CD4-positive, alpha-beta T cell treated with Interleukin-4 for 4 hours (primary cell): ENCODE measurements at regions not wholly inside any gene's neighbourhood (a gene's known extent, or its start where the extent isn't known, plus 50 kb on each side); places are given as distances from the start of the nearest gene placed in this dataset.

ENCODE experiments used
- DNase-seq: peaks from one replicate; pipeline ENCODE4 v3.0.0-alpha.2; 2020

DNA sequence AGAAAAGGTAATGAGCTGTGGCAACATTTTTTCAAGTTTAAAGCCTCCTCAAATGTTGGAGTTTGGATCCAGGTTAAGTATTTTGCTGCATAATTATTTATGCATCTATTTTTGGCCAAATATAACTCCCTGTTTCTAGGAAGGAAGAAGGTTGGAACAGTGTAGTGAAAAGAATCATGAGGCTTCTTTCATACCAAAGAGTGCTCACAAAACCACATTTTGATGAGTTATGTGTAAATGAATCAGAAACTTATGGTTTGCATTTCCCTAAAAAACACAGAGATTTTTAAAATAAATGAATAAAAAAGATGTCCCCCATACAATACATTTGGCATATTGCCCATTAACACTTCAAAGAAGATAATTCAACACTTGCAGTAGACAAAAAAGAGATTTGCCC, 246.9 kb upstream of the PRDM1 start:
- DNase-seq: no peak

DNA sequence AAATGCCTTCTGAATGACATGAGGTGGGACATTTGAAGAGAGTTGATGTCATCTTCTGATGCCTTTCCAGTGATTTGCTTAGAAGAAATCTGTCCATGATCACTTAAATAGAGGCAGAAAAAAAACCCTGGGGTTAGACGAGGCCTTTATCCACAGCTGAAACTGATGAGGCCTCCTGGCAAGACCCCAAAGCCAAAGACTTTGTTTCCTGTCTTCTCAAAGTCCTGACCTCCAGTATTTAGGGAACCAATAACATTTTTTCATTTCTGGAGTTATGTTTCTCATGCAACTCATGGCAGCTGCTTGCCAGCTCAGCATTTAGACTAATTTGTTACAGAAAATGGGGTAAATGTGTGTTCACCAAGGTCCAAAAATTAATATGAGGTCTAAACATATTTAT, 248.0 kb upstream of the PRDM1 start:
- DNase-seq: no peak

DNA sequence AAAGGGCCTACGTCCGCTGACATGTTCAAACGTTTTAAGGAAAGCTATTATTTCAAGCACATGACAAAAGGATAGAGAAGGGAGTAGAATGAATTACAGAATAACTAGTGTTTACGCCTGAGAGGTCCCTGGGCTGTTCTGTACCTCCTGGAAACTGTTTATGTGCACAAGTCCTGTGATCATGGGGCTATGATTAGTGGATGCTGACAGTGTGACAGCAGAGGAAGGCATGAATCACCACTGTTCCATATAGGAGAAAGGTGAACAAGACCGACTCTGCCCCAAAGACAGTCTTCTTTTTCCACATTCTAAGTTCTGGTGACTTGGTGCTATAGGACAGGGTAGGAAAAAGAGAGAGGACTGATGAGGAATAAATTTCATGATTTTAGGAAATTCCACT, 249.2 kb upstream of the PRDM1 start:
- DNase-seq: no peak

DNA sequence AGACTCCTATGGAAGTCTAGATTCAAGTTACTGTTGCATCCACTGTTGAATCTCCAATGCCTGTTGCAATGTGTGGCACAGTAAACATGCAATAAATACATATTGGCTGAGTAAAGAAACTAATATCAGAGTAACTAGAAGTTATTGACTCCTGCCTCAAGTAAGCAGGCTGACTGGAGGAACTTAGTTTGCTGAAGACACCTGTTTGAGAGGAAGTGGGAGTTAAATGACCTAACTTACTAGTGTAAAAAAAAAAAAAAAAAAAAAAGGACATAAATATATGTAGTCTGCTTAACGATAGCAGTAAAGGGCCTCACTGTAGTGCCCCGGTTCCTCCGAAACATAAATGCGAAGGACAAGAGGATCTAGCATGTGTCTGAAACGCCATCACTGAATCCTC, 249.8 kb upstream of the PRDM1 start:
- no peak for DNase-seq

DNA sequence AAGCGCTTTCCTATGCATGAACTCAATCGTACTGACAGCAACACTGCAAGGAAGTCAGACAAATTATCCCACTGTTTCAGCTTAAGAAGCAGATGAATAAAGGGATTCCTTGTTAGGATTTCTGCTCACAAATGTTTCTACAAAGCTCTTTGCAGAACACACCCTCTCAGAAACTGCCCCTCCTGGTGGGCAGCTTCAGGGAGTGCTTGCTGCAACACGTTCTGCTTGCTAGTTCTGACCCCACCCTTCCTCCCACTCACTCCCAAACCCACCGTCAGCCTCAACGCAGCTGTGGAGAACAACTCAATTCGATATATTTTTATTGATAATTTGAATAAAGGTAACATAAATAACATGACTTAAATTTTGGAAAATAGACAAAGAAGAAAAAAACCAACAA, 250.8 kb upstream of the PRDM1 start:
- DNase-seq: no peak

DNA sequence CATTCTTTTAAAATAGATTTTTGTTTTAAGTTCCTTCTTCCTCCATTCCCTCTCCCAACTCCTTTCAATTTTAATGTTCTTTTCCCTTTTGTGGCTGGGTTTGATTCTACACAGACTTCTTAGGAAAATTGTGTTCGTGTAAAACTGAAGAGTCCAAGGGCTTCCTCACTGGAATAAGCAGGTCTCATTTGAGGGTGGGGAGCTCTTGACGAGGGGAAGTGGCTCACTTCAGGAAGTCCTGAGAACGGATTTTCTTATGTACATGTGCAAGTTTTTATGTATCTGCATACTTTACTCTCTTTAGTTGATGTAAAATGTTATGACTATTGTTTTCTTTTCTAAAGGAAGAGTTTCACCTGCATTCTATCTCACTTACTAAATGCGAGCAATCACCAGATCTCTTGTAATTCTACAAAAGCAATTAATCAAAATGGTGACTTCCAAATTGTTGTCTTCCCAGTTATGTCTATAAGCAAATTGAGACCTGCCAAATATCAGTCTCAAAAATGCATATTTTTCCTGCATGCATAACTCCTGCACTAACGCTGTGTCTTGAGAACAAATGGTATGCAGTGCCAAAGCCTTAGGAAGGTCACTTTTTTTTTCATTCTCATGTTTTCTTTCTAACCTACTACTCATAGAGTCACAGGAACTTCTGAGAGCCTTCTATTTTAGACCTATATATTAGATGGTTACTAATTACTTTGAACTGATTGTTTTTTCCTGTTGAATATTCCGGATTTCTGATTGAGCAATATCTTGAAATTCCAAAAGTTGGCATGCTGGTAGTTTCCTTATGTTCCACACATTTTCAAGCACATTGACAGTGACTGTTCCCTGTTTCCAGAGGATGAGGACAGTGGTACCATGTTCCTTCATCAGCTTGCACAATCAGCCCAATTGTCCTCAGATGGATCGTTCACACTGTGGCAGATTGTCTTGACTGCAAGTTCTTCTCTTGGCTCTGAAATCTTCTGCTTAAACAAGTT, 251.9 kb upstream of the PRDM1 start:
- no peak for DNase-seq

DNA sequence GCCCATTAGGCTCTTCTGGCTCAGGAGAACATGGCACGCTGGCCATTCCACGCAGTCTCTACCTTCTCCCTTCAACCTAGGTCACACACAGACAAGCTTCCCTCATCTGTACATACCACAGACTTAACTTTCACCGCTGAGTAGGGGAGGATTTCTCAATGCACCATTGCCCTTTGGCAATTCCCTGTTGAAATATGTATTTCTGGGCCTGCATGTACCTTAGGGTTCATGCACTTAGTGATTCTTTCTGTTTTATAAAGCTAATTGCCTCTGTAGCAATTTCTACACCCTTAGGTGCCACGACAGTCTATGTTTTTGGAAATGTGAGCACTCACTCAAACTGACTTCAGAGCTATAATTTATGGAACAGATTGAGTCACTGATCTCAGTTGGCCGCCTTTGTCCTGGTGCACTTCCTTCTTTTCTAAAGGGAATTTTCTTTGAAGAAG, 253.8 kb upstream of the PRDM1 start:
- no peak for DNase-seq

DNA sequence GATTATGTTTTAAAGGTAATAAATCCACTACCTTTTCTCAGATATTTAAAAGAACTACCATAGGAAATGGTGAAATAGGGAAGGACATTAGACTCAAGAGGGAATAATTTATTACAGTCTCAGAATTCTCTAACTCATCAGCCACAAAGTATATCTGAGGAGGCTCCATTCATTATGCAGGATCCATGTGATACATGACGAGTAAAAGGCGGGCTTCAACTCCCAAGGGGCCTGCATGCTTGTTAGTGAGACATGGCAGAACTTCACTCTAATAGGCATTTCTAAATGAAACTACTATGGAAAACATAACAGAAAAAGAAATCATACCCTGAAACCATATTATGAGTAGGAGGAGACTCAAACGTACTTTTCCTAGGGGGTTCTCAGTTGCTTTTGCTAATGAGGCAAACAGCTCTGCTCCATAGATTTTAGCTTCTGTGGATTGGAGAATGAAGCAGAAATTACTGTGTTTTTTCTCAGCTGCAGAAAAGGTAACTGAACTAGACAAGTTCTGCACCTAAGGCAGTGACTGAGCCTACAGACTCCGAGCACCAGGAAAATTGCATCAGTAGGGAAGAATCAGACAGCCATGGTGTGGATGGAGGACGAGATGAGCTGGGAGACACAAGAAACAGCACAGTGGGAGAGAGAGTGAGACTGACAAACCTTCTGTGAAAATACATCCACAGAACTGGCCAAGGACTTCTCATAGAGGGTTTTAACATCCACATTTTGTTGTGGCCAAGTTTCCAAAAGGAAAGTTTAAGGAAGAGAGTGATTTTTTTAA, 254.6 kb upstream of the PRDM1 start:
- DNase-seq: no peak

DNA sequence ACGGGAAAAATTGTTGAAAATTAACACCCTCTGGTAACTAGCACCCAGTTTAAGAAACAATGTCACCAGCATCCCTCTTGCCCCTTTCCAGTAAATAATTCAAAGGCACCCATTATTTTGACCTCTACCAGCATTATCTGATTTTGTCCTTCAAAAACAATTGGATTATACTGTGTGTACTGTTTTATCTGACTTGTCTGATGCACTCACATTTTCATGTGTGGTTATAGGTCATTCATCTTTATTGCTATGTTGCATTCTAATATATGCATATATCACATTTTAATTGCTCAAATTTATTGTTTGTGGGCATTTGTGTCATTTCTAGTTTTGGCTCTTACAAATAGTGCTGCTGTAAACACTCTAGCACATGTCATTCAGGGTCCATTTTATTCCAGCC, 260.9 kb upstream of the PRDM1 start:
- no peak for DNase-seq

DNA sequence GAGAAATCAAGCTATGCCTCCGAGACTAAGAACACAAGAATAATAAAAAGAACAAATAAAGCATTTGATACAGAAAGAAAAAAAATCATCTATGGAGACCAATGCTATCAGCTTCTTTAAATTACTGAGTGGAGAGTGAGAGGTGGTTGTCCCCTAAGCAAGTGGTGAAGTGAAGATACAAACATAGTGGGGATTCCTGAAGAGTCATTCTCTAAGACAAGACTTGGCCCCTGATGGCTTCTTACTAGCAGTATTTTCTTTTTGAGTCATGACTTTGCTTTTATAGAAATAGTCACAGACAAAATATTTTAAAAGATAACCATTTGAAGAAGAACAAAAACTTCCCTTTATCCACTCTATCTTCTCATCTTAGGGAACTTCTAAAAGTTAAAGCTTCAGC, 261.4 kb upstream of the PRDM1 start:
- no peak for DNase-seq

DNA sequence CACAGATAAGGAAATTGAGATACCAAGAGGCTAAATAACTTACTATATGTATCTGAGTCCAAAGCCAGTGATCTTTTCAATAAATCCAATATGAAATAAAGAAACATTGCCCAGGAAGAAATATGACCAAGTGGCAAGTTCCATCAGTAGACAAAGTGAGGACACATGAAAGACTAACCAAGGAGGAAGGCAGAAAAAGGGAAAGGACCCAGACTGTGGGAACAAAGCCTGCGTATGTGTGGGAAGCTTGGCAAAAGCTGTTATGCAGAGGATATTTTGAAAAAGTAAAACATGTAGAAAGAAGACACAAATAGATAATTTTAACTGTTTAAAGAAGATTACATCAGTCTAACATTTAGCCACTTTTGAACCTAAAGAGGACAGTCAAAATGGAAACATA, 264.4 kb upstream of the PRDM1 start:
- no peak for DNase-seq

DNA sequence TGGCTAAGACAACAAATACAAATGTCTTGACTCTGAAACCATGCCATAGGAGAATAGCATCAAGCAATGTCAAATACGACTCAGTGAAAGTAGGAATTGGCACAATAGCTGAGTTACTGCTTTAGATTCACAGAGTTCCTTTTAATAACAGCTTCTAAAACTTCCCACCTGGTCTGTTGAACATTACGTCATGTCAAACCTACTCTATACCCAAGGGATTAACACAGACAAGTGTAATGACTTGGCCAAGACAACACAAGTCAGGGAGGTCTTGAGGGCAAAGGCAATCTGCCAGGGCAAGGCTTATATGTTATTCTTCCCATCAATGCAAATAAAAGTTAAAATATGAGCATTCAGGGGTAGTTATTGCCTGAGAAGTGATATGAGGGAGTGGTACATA, 265.1 kb upstream of the PRDM1 start:
- DNase-seq: no peak

DNA sequence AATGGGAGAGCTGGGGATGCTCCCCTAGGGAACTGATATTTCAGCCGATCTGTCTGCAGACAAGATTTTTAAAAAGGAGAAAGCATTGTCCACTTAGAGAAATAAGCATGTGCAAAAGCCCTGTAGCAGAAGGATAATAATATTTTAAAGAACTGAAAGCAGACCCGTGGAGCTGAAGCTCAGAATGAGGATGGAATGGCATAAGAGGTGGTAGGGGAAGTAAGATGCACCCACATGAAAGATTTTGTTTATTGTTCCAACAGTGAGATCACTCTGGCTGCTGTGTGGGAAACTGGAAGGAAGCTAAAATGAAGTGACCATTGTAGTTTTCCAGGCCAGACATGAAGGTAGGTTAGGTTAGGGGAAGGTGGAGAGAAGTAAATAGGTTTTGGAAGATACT, 266.4 kb upstream of the PRDM1 start:
- DNase-seq: no peak

DNA sequence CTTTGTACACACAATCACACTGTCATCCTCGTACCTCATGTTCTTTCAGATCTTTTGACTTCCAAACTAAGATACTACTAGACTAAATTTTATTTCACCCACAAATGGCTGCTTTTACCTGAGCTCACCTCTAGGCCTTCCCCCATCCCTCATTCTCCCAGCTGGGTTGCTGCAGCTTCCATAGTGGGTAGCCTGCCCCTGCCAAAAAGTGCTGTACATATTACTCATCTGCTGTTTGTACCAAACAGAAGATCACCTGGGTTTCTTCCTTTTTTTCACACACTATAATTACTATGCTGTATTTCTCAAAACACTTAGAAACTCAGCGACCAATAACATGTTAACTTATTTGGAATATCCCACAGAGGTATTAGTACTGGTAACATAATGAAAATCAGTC, 267.6 kb upstream of the PRDM1 start:
- DNase-seq: no peak

DNA sequence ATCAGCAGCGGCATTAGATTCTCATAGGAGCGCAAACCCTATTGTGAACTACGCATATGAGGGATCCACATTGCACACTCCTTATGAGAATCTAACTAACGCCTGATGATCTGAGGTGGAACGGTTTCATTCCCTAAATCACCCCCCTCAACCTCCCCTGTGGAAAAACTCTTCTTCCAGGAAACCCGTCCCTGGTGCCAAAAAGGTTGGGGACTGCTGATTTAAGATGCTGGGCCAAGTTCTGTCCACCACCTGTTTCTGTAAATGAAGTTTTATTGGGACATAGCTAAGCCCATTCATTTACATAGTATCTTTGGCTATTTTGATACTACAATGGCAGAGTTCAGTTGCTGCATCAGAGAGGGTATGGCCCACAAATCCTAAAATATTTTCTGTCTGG, 268.2 kb upstream of the PRDM1 start:
- no peak for DNase-seq

DNA sequence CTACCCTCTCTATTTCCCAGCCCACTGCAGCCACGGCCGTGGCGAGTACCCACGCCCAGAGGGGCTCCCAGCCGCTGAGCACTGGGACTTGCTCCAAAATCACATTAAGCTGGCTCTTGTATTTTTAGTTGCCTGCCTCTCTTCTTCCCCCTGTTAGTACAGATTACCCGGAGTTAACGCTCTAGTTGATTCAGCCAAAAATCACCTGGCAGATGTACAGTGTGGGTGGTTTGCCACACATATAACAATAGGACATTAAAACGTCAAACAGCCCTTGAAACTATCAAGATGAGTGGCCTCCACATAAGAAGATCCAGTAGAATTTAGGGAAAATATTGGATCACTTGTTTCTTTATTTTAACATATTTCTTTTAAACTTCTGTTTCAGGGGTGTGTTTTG, 268.8 kb upstream of the PRDM1 start:
- no peak for DNase-seq

DNA sequence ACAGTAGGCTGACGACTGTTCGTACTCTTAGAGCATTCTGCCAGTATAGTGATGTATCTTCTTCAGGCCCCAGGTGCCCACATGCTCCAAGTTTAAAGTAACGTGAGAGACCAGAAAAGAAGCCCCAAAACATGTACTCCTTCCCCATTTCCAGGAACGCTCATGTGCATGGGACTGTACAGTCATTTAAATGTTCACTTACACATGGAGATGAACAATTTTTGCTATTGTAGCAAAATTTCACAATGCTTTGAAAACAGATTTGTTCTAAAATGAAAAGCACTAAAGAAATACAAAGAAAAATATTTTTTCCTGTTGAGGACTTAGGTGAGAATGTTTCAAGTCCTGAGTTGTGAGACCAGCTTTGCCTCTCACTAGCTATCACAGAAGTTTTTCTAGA, 269.3 kb upstream of the PRDM1 start:
- DNase-seq: no peak

DNA sequence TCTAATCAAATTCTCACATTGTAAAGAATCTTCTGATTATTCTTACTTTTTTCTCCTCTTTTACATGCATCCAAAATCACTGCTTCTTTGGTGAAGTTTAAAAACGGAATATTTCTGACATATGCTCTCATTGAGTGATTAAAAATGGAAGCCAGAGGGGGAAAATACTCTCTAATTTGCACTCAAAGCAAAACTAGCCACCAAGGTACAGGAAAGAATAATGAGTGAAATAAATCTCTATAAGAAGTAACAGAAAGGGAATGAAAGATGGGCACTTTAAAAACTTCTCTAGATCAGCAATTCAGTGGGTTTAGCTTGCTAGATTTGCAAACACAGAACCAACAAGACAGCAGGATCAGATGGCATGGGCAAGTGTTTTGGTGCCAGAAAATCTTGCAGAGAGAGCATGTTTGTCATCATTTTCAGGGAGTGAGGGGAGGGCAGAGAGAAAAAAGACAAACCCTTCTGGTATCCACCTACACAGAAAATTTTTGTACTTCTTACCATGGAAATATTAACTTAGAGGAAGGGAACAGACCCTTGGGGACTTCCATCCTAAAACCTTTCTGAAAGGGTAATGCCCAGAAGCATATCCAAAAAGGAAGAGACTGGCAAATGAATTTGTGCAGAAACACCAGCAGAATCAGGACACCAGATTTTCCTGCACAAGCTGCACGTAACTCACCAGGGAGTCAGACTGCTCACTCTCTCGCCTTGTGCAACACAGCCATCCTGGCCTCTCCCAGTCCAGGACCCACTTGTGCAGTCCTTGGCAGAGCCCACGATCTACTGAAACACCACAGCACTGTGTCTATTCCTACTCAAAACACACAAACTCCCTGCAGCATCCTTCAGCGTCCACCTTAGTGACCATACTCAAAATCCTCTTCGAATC, 270.2 kb upstream of the PRDM1 start:
- DNase-seq: no peak

DNA sequence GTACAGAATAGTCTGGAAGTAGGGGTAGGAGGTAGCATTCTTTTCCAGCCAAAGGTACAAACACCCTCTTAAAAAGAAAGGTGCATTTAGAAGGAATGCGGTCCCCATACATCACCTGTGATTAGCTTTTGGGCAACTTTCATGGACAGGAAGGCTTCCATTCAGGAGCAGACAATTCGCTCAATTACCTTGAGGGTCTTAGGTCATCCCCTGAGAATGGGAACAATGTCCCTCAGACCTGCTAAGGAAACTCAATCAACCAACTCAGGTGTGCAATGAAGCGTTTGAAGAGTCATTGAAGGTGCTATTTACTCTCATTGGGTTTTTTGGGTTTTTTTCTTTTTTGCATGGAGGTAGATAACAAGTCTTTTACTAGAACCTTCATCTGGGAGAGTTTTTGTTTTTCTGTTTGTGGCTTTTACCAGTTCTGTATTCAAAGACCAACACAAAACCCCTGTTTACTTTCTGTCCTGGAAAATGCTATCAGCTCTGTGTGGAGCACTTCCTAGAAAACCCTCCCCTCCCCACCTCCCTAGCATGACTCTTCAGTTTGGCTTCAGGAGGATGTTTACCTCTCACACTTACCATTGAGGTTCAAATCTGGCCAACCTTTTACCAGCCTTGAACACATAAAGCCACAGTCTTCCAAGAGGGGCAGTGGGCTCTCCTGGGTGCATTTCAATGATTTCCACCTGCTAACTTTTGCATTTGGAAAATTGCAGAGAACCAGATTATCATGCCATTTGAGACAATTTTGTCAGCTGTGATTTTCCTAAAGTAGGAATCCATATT, 271.2 kb upstream of the PRDM1 start:
- no peak for DNase-seq

DNA sequence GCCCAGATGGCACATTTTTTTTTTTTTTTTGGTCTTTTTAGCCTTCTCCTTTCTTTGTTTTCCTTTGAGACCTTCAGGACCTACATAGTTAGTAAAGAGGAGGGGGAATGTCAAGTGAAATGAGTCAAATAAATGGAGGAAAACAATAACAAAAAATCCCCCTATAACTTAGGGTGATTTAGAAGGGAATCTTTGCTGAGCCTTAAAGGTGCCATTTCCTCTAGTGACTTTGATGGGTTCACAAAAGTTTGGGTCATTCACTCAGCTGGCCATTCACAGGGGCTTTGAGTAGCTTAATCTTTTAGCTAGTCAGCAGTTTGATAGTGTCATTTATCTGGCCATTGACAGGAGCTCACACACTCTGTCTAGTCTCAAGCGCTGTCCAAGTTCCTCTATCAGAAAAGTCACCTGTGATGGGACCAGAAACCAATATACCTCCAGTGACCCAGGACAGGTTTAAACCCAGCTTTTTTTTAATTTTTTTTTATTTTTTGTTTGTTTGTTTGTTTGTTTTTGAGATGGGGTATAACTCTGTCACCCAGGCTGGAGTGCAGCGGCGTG, 275.1 kb upstream of the PRDM1 start:
- no peak for DNase-seq

DNA sequence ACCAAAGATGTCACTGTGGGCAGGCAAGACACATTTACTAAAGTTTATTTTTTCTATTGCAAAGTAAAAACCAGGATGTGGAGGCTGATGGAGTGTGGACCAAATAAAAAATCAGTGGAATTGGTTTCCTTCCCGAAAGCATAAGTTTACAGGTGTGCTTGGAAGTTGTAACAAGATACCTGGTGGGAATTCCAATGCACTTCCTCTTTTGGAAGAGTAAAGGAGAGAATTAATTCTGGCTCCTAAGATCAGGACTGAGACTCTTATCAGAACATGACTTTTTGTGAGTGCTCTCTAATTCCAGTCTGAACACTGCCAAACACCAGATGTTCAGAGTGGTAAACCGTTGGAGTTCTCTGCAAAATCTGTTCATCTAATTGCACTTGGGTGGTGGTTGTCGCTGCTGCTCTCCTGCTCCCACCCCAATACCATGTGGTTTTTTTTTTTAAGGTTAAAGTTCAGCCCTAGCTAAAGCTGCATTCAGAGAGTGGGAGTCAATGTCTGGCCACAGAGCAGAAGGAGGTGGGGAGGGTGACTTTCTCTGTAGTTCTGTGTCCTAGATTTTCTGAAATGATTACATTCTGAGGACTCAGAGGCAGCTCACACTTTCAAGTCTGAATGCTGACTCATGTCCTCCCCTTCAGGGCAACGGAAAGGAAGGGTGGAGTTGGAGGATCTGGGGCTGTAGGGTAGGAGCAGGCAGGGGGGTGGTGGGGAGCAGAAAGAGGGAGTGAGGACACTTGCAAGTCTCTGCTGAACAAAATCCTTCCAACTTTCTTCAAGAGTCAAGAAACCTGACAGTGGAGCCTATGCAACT, 275.8 kb upstream of the PRDM1 start:
- DNase-seq: peak; percentile 67
